Cardiac muscle cell (in vitro differentiated cells and primary cell): ENCODE measurements at regions not wholly inside any gene's neighbourhood (a gene's known extent, or its start where the extent isn't known, plus 50 kb on each side); places are given as distances from the start of the nearest gene placed in this dataset.
A peak's percentile ranks its signal among the peaks of the same experiment; 100 is the strongest.
"Not testable (repeated sequence)": the region's sequence is repeated elsewhere in the genome, so short reads cannot be mapped to it uniquely, and the experiment has no call there.

ENCODE experiments used
- DNase-seq, 2 donors: peaks; one replicate each; pipeline versions ENCODE4 v3.0.0 to v3.0.0-alpha.2; 2010 to 2017; ENCODE audit warnings: low read depth in 1 of 2, low spot score in 1 of 2
- H3K27ac ChIP-seq: fragments of 200-600 bp; sonication (generic); 2 replicates; pipeline ENCODE4 v1.5.1; 2016
- H3K27me3 ChIP-seq: fragments of 200-600 bp; sonication (generic); 2 replicates; pipeline ENCODE4 v1.6.0; 2016; ENCODE audit warnings: control low read depth
- H3K36me3 ChIP-seq: fragments of 200-600 bp; sonication (generic); 2 replicates; pipeline ENCODE4 v1.5.1; 2016; ENCODE audit warnings: control low read depth
- H3K4me1 ChIP-seq: fragments of 200-600 bp; sonication (generic); 2 replicates; pipeline ENCODE4 v1.8.1; 2017; ENCODE audit warnings: low read depth, mild to moderate bottlenecking, mixed run types
- H3K4me3 ChIP-seq: fragments of 200-600 bp; sonication (generic); 2 replicates; pipeline ENCODE4 v1.5.1; 2016; ENCODE audit warnings: mild to moderate bottlenecking
- H3K9me3 ChIP-seq: fragments of 200-600 bp; sonication (generic); 2 replicates; pipeline ENCODE4 v1.5.1; 2017; ENCODE audit warnings: low read depth, mild to moderate bottlenecking, control low read depth
- CTCF ChIP-seq: IDR thresholded peaks from 2 replicates; pipeline ENCODE4 v1.5.1; 2012; ENCODE audit warnings: low read depth, mild to moderate bottlenecking, low read length

GRCh38 chr10:22137542-22137941 lies 80.3 kb downstream of the EBLN1 start:
- H3K4me3 ChIP-seq: no peak overlapping the region
- H3K27me3 ChIP-seq: no peaks in the 10 kb centered on the region
- DNase-seq: no peak
- no peak for TF ChIP-seq CTCF
- H3K27ac ChIP-seq: no peak overlapping the region
- H3K9me3 ChIP-seq: no peaks in the 10 kb centered on the region
- no peaks in the 10 kb centered on the region for H3K36me3 ChIP-seq
- peaks cover 17% of the 10 kb centered on the region for H3K4me1 ChIP-seq

- no peak for DNase-seq
- Histone ChIP-seq H3K4me1 (peaks cover 19% of the 10 kb centered on the region), H3K9me3 (no peaks in the 10 kb centered on the region), H3K4me3 (no peak overlapping the region), H3K36me3 (no peaks in the 10 kb centered on the region), H3K27me3 (no peaks in the 10 kb centered on the region), H3K27ac (no peak overlapping the region)
- TF ChIP-seq CTCF: no peak
Measured at GRCh38 chr10:22135591-22135990, 82.2 kb downstream of the EBLN1 start.

DNA sequence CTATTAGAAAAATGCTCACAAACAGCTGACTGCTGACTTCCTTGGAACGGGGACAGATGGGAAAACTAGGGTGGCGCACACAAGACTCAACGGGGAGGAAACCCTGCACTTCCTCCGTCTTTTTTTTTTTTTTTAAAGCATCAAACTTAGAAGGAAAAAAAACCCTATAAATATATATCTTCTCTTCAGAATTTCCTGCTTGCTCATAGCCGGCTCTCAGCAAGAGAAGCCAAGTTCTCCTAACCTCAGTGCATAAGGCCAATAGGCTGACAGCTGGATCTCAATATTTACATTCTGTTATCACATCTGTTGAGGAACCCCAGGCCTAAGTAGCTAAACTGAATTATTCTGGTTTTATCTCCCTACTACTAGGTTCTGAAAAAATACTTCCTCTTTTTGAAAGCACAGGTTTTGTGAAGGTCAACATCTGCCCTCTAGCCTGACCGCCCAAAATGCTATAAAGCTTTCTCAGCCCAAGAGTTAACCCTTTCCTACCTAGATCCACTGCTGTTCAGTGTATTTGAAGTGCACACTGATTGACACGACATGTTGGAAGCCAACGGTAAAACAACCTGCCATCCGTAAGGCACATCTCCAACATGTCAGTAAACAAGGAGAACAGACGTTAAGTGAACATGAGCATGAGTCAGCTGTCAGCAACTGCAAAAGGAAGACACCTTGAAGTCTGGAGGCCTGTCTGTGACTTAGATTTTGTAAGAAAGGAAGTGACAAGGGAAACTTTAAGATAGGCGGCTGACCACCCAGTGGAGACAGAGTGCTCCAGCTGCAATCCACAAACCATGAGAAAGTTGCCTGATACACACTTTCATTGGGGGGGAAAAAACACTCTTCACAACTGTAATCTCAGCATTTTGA lies 83.8 kb downstream of the EBLN1 start:
- Histone ChIP-seq H3K9me3 (no peaks in the 10 kb centered on the region), H3K27ac (peak overlapping the region; percentile 48), H3K27me3 (no peaks in the 10 kb centered on the region), H3K4me3 (no peak overlapping the region), H3K36me3 (no peaks in the 10 kb centered on the region), H3K4me1 (peaks cover 19% of the 10 kb centered on the region)
- DNase-seq: peak; percentile 19 to 85
- TF ChIP-seq CTCF: no peak

GRCh38 chr10:22130824-22131223 lies 87.0 kb downstream of the EBLN1 start:
- H3K27ac ChIP-seq, H3K9me3 ChIP-seq, H3K4me3 ChIP-seq, H3K36me3 ChIP-seq, DNase-seq, H3K27me3 ChIP-seq: not testable (repeated sequence)
- H3K4me1 ChIP-seq: peaks cover 19% of the 10 kb centered on the region

DNA sequence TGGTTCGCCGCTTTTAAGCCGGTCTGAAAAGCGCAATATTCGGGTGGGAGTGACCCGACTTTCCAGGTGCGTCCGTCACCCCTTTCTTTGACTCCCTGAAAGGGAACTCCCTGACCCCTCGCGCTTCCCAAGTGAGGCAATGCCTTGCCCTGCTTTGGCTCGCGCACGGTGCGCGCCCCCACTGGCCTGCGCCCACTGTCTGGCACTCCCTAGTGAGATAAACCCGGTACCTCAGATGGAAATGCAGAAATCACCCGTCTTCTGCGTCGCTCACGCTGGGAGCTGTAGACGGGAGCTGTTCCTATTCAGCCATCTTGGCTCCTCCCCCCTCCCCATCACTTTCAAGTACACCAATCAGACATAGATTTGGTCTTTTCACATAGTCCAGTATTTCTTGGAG lies 88.2 kb downstream of the EBLN1 start:
- H3K36me3 ChIP-seq, H3K4me3 ChIP-seq, H3K9me3 ChIP-seq, H3K27ac ChIP-seq, DNase-seq, H3K27me3 ChIP-seq: not testable (repeated sequence)
- peaks cover 19% of the 10 kb centered on the region for H3K4me1 ChIP-seq

- DNase-seq, H3K27ac ChIP-seq, H3K4me3 ChIP-seq, H3K27me3 ChIP-seq, H3K4me1 ChIP-seq, H3K36me3 ChIP-seq, H3K9me3 ChIP-seq: not testable (repeated sequence)
Measured at GRCh38 chr10:22121181-22121580, 96.6 kb downstream of the EBLN1 start.

DNA sequence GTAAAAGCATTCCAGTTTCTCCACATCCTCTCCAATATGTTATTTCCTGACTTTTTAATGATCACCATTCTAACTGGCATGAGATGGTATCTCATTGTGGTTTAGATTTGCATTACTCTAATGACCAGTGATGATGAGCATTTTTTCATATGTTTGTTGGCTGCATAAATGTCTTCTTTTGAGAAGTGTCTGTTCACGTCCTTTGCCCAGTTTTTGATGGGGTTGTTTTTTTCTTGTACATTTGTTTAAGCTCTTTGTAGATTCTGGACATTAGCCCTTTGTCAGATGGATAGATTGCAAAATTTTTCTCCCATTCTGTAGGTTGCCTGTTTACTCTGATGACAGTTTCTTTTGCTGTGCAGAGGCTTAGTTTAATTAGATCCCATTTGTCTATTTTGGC lies 97.7 kb downstream of the EBLN1 start:
- not testable (repeated sequence) for H3K36me3 ChIP-seq, H3K27ac ChIP-seq, H3K4me1 ChIP-seq, H3K27me3 ChIP-seq, DNase-seq, H3K9me3 ChIP-seq, H3K4me3 ChIP-seq

GRCh38 chr10:22119575-22119974 lies 98.2 kb downstream of the EBLN1 start:
- not testable (repeated sequence) for H3K4me3 ChIP-seq, H3K27ac ChIP-seq, H3K36me3 ChIP-seq

More at GRCh38 chr10:22119575-22119974, 98.2 kb downstream of the EBLN1 start:
- not testable (repeated sequence) for H3K27me3 ChIP-seq, DNase-seq, H3K9me3 ChIP-seq, H3K4me1 ChIP-seq
